HG02571 (cell line): ENCODE measurements at regions not wholly inside any gene's neighbourhood (a gene's known extent, or its start where the extent isn't known, plus 50 kb on each side); places are given as distances from the start of the nearest gene placed in this dataset.

ENCODE experiments used
- ATAC-seq: cut with Tn5 transposase; IDR thresholded peaks from one replicate; pipeline ENCODE4 v1.9.1; 2021; ENCODE audit warnings: mild to moderate bottlenecking, moderate library complexity; ENCODE audit not compliant: unreplicated experiment

- ATAC-seq = no peak
These were observed 505.9 kb upstream of the MANEA start for GRCh38 chr6:95071464-95071863.

GRCh38 chr6:95078457-95078856 is 498.9 kb upstream of the MANEA start:
- ATAC-seq = no peak

GRCh38 chr6:95081231-95081630 is 496.1 kb upstream of the MANEA start:
- no peak for ATAC-seq

- ATAC-seq = no peak
These were observed 495.4 kb upstream of the MANEA start for GRCh38 chr6:95081949-95082348.

GRCh38 chr6:95083506-95083905 is 493.8 kb upstream of the MANEA start:
- no peak for ATAC-seq

GRCh38 chr6:95084867-95085266 is 492.5 kb upstream of the MANEA start:
- no peak for ATAC-seq

- no peak for ATAC-seq
These were observed 489.8 kb upstream of the MANEA start for GRCh38 chr6:95087394-95088097.

- peak; percentile 75 for ATAC-seq
These were observed 485.4 kb upstream of the MANEA start for GRCh38 chr6:95091823-95092436.

- no peak for ATAC-seq
These were observed 484.2 kb upstream of the MANEA start for GRCh38 chr6:95093154-95093553.

- ATAC-seq = no peak
These were observed 482.3 kb upstream of the MANEA start for GRCh38 chr6:95094751-95095663.

GRCh38 chr6:95095855-95096254 is 481.5 kb upstream of the MANEA start:
- ATAC-seq = no peak

GRCh38 chr6:95099410-95099809 is 477.9 kb upstream of the MANEA start:
- ATAC-seq = no peak

GRCh38 chr6:95109212-95109611 is 468.1 kb upstream of the MANEA start:
- no peak for ATAC-seq

GRCh38 chr6:95110767-95111166 is 466.6 kb upstream of the MANEA start:
- ATAC-seq = no peak

GRCh38 chr6:95117236-95117635 is 460.1 kb upstream of the MANEA start:
- no peak for ATAC-seq

GRCh38 chr6:95119927-95120326 is 457.4 kb upstream of the MANEA start:
- no peak for ATAC-seq

- ATAC-seq = no peak
These were observed 456.4 kb upstream of the MANEA start for GRCh38 chr6:95120984-95121383.

GRCh38 chr6:95127261-95127660 is 450.1 kb upstream of the MANEA start:
- ATAC-seq = no peak

GRCh38 chr6:95128439-95128838 is 448.9 kb upstream of the MANEA start:
- no peak for ATAC-seq

GRCh38 chr6:95128947-95129346 is 448.4 kb upstream of the MANEA start:
- ATAC-seq = no peak

GRCh38 chr6:95133578-95133977 is 443.8 kb upstream of the MANEA start:
- no peak for ATAC-seq

- ATAC-seq = no peak
These were observed 442.2 kb upstream of the MANEA start for GRCh38 chr6:95135182-95135581.
